Adrenal gland (tissue), 9 donors: ENCODE measurements at regions not wholly inside any gene's neighbourhood (a gene's known extent, or its start where the extent isn't known, plus 50 kb on each side); places are given as distances from the start of the nearest gene placed in this dataset.

Experiments used
- DNase-seq, 7 donors: peaks; one replicate each; pipeline ENCODE4 v3.0.0-alpha.2; 2019 to 2020
- H3K27ac ChIP-seq, 5 donors: fragments of 200-600 bp; sonication (generic) in 4 of 5; 1 replicate in 3 of 5; 2 replicates in 2 of 5; pipeline versions ENCODE4 v1.5.1 to v1.8.0; 2016 to 2020; ENCODE audit warnings: mild to moderate bottlenecking in 1 of 5
- H3K27me3 ChIP-seq: fragments of 200-600 bp; 2 replicates; pipeline ENCODE4 v1.8.0; 2021
- H3K36me3 ChIP-seq, 2 donors: fragments of 200-600 bp; replicated peaks in 1 of 2; 1 replicate in 1 of 2; 2 replicates in 1 of 2; pipeline versions ENCODE4 v1.5.1 to v1.8.0; 2018 to 2022
- H3K4me1 ChIP-seq, 2 donors: fragments of 200-600 bp; replicated peaks in 1 of 2; 1 replicate in 1 of 2; 2 replicates in 1 of 2; pipeline versions ENCODE4 v1.5.1 to v1.8.0; 2018 to 2021
- H3K4me3 ChIP-seq, 4 donors: fragments of 200-600 bp; sonication (generic) in 3 of 4; one replicate each; pipeline ENCODE4 v1.5.1; 2016 to 2018
- H3K9me3 ChIP-seq, 3 donors: fragments of 200-600 bp; sonication (generic) in 1 of 3; replicated peaks in 1 of 3; 1 replicate in 2 of 3; 2 replicates in 1 of 3; pipeline versions ENCODE4 v1.5.1 to v1.8.0; 2016 to 2021
- CTCF ChIP-seq, 6 experiments: fragments of 450-650 bp in 4 of 6; fragments of 200-600 bp in 2 of 6; sonication (generic) in 1 of 6; IDR thresholded peaks; 1 replicate in 5 of 6; 2 replicates in 1 of 6; pipeline versions ENCODE4 v1.5.1 to v1.8.0; 2016 to 2021; ENCODE audit warnings: antibody characterized with exemption in 6 of 6, mild to moderate bottlenecking in 2 of 6, moderate library complexity in 1 of 6
- POLR2A ChIP-seq, 2 donors: fragments of 450-650 bp; IDR thresholded peaks; one replicate each; pipeline ENCODE4 v1.6.1; 2017; ENCODE audit warnings: antibody characterized with exemption in 2 of 2, mild to moderate bottlenecking in 2 of 2, moderate library complexity in 1 of 2
- WGBS, 4 donors: extraction: QIAGEN DNeasy Blood & Tissue Kit in 2 of 4; methylation state at CpG; one replicate each; pipeline versions ENCODE4 v1.1.5 to v1.1.7; 2013 to 2017; 5-methylcytosine and 5-hydroxymethylcytosine counted together
- intact Hi-C, 2 donors: fragments of 100-400 bp; cut with DNase I; formaldehyde crosslinking; loops; one replicate each; pipeline versions ENCODE4 v1.14.1 to v1.15.0; 2022 to 2023
- donor health status: healthy with polysubstance abuse.
- donor health status: Bipolar disorder and iron deficiency.
- donor health status: DM: yes; HTN: yes; CAD: no.
- donor health status: DM: no; HTN: no; CAD: no.
- donor health status: DM: no; HTN: no; CAD: no.

GRCh38 chr15:100788418-100789105 lies 91.1 kb upstream of the ALDH1A3 start:
- no peak overlapping the region for H3K4me3 ChIP-seq
- peak in 2 of 7 donors; percentile 2 to 21 for DNase-seq
- 73 to 79% (median 77%) methylated on average over 6 to 7 of the region's 7 CpGs for WGBS, 4 donors
- intact Hi-C loops, result no loop called here
- no peaks in the 10 kb centered on the region for H3K27me3 ChIP-seq
- H3K4me1 ChIP-seq, result no peaks in the 10 kb centered on the region
- no peak for TF ChIP-seq POLR2A (IDR thresholded peaks at IDR 0.05)
- no peak for TF ChIP-seq CTCF (IDR thresholded peaks at IDR 0.05)
- H3K27ac ChIP-seq, result no peak overlapping the region
- H3K9me3 ChIP-seq, result no peaks in the 10 kb centered on the region
- H3K36me3 ChIP-seq, result no peaks in the 10 kb centered on the region

- intact Hi-C loops, result no loop called here
- H3K4me3 ChIP-seq, result no peak overlapping the region
- no peaks in the 10 kb centered on the region for H3K36me3 ChIP-seq
- H3K4me1 ChIP-seq, result no peaks in the 10 kb centered on the region
- TF ChIP-seq CTCF (IDR thresholded peaks at IDR 0.05) (no peak), POLR2A (IDR thresholded peaks at IDR 0.05) (no peak)
- DNase-seq, result no peak
- 86 to 90% (median 89%) methylated on average over 8 of the region's 8 CpGs for WGBS, 4 donors
- no peaks in the 10 kb centered on the region for H3K27me3 ChIP-seq
- H3K27ac ChIP-seq, result no peak overlapping the region
- H3K9me3 ChIP-seq, result peaks cover 0 to 2% (median 0%) of the 10 kb centered on the region in 3 donors
These were observed 88.8 kb upstream of the ALDH1A3 start for GRCh38 chr15:100790786-100791265.

GRCh38 chr15:100794008-100794407 lies 85.6 kb upstream of the ALDH1A3 start:
- no peak overlapping the region for H3K27ac ChIP-seq
- no peak overlapping the region for H3K4me3 ChIP-seq
- WGBS, 4 donors, result 31 to 71% (median 59%) methylated on average over 1 to 3 of the region's 3 CpGs
- no peaks in the 10 kb centered on the region for H3K4me1 ChIP-seq
- H3K36me3 ChIP-seq, result no peaks in the 10 kb centered on the region
- DNase-seq, result no peak
- H3K9me3 ChIP-seq, result peaks cover 0 to 10% (median 0%) of the 10 kb centered on the region in 3 donors
- H3K27me3 ChIP-seq, result no peaks in the 10 kb centered on the region
- TF ChIP-seq POLR2A (IDR thresholded peaks at IDR 0.05) (no peak), CTCF (IDR thresholded peaks at IDR 0.05) (no peak)
- intact Hi-C loops, result no loop called here

- H3K4me3 ChIP-seq, result no peak overlapping the region
- DNase-seq, result no peak
- no peak for TF ChIP-seq POLR2A (IDR thresholded peaks at IDR 0.05)
- no peak for TF ChIP-seq CTCF (IDR thresholded peaks at IDR 0.05)
- no peaks in the 10 kb centered on the region for H3K27me3 ChIP-seq
- H3K27ac ChIP-seq, result no peak overlapping the region
- intact Hi-C loops, result no loop called here
- H3K9me3 ChIP-seq, result peaks cover 0 to 4% (median 0%) of the 10 kb centered on the region in 3 donors
- H3K36me3 ChIP-seq, result no peaks in the 10 kb centered on the region
- no peaks in the 10 kb centered on the region for H3K4me1 ChIP-seq
- WGBS, 4 donors, result 77 to 80% (median 79%) methylated on average over 15 to 17 of the region's 17 CpGs
These were observed 78.3 kb upstream of the ALDH1A3 start for GRCh38 chr15:100801256-100801900.
